GM12865 (cell line): ENCODE measurements at regions not wholly inside any gene's neighbourhood (a gene's known extent, or its start where the extent isn't known, plus 50 kb on each side); places are given as distances from the start of the nearest gene placed in this dataset.

Source experiments
- DNase-seq: peaks from one replicate; pipeline ENCODE4 v3.0.0; 2010; ENCODE audit warnings: low read depth
- H3K4me3 ChIP-seq: 2 replicates; pipeline ENCODE4 v1.5.1; 2011; ENCODE audit warnings: mild to moderate bottlenecking, low read depth, low read length, control low read depth
- TF ChIP-seq, protein P1 (sequence below): IDR thresholded peaks from 2 replicates; pipeline ENCODE4 v1.5.1; 2011; ENCODE audit warnings: low read length, control low read depth, low read depth, inconsistent platforms; ENCODE audit not compliant: insufficient read depth; ENCODE audit errors: missing control alignments

DNA sequence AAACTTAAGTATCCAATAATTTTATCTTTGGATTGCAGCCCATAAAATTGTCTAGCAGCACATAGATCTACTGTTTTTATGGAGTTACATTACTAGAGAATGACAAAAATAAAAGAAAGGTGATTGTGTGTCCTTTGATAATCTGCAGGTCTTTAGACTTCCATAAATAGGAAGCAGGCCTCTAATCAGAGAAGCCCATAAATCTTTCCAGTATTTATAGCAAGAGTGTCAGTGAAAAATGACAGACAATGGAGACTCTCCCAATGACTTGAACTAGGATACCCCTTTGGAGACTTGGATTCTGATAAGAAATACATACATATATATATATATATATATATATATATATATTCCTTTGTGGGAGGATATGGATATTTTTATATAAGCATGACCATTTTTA is 351.2 kb downstream of the PCDH17 start:
- no peak overlapping the region for H3K4me3 ChIP-seq
- DNase-seq = no peak
- TF ChIP-seq, protein P1, sequence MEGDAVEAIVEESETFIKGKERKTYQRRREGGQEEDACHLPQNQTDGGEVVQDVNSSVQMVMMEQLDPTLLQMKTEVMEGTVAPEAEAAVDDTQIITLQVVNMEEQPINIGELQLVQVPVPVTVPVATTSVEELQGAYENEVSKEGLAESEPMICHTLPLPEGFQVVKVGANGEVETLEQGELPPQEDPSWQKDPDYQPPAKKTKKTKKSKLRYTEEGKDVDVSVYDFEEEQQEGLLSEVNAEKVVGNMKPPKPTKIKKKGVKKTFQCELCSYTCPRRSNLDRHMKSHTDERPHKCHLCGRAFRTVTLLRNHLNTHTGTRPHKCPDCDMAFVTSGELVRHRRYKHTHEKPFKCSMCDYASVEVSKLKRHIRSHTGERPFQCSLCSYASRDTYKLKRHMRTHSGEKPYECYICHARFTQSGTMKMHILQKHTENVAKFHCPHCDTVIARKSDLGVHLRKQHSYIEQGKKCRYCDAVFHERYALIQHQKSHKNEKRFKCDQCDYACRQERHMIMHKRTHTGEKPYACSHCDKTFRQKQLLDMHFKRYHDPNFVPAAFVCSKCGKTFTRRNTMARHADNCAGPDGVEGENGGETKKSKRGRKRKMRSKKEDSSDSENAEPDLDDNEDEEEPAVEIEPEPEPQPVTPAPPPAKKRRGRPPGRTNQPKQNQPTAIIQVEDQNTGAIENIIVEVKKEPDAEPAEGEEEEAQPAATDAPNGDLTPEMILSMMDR = no peak

DNA sequence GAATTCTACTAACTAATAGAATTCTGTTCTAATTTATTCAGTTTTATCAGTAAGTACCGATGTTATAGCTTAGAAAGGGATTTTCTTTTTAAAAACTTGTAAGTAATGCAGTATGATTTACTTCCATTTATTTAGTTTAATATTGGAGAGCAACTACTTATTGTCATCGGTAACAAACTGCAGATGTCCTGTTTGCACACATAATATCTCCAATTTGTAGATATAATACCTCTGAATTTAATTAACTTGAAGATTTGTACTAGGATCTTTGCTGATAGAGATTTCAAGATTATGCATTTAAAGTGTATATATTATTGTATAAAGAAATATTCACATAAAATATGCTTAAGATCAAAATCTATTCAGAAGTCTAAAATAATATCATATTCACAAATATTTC is 356.7 kb downstream of the PCDH17 start:
- DNase-seq = no peak
- TF ChIP-seq, protein P1 = no peak
- no peak overlapping the region for H3K4me3 ChIP-seq

DNA sequence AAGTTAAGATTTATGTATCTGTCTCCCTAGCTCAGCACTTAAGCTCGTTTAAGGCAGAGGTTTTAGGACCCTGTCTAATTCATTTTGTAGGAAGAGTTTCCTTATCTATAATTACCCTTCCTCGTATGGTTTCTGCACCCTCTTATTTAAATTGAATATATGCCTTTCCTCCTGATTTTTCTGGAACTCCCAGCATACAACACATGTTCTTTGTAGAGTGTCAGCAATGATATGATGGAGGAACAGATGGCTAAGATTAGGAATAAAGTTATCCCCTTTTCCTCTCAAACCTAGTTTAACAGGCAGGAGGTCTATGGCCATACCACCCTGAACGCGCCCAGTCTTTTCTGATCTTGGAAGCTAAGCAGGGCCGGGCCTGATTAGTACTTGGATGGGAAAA is 359.5 kb downstream of the PCDH17 start:
- TF ChIP-seq, protein P1 = no peak
- no peak for DNase-seq
- H3K4me3 ChIP-seq = no peak overlapping the region

DNA sequence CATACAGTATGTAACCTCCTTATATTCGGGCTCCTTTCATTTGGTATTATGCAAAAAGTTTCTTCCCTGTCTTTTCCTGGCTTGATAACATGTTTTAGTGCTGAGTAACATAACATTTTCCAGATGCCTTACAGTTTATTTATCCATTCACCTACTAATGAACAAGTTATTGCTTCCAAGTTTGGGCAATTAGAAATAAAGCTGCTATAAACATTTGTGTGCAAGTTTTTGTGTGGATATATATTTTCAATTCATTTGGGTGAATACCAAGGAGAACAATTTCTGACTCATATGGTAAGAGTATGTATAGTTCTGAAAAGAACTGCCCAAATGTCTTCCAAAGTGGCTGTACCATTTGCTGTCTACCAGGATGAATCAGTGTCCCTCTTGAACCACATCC is 360.9 kb downstream of the PCDH17 start:
- TF ChIP-seq, protein P1 = no peak
- no peak for DNase-seq
- H3K4me3 ChIP-seq = no peak overlapping the region

DNA sequence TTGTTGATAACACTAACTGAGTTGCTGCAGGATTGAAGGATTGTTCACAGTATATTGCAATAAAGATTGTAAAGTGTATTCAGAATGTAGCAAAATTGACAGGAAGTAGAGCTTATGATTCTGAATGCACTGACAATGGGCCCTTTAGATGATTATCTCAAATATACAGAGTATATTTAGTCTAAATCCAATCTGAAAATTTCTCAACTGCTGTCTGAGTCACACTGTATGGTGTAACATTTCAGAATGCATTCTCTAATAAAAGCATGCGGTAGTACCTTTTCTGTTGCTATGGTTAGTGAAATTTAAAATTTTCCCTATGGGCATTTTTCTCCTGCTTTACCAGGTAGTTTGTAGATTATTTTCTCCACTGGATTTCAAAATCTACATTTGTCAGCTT is 365.2 kb downstream of the PCDH17 start:
- no peak overlapping the region for H3K4me3 ChIP-seq
- TF ChIP-seq, protein P1 = no peak
- no peak for DNase-seq

DNA sequence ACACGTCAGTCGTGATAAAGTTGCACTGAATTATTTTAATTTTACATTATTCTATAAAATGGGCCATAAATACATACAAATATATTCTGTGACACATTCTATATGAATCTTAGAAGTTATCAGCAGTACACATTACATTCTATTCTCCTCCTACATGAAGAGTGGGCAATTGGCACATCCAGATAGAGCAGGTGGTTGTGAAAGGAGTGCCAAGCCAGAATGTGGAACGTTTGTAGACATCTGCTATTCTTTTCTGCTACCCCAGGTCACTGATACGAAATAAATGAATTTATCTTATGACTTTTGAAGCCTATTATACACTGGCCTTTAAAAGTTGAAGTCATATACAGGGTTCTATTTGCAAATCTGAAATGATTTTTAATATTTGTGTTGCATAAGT is 373.2 kb downstream of the PCDH17 start:
- TF ChIP-seq, protein P1 = no peak
- no peak for DNase-seq

DNA sequence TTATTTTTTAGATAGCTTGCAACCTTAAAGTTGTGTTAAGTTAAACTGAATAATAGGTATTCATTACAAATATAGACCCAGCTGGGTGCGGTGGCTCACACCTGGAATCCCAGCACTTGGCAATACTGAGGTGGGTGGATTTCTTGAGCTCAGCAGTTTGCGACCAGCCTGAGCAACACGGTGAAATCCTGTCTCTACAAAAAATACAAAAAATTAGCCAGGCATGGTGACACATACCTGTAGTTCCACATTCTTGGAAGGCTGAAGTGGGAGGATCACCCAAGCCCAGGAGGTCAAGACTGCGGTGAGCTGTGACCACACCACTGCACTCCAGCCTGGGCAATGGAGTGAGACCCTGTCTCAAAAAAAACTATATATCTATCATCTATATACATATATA is 386.5 kb downstream of the PCDH17 start:
- TF ChIP-seq, protein P1 = no peak
- DNase-seq = no peak
- H3K4me3 ChIP-seq = no peak overlapping the region

More for the DNA sequence above, 373.2 kb downstream of the PCDH17 start:
- no peak overlapping the region for H3K4me3 ChIP-seq
